ENCODE measurements at regions not wholly inside any gene's neighbourhood (a gene's known extent, or its start where the extent isn't known, plus 50 kb on each side); places are given as distances from the start of the nearest gene placed in this dataset.

DNA sequence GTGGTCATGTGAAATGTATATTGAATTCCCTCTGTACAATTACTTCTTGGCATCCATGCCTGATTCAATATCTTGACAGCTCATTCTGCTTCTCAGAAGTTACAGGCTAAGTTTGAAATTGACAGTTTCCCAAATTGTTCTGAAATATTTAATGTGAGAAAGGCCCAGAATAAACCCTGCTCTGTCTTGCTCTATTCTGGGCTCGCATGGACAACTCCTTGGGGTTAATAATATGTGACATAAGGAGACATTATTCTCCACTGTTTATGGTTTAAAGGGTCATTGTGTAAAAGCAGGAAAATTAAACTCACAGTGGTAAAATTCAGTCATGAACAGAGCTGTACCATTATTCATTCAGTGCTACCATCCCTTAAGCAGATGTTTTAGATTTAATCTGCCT, 160.7 kb upstream of the CNTNAP5 start:
- no peak for TF ChIP-seq CTCF (IDR thresholded peaks at IDR 0.05; ENCODE audit: insufficient read depth, low read depth, low read length)
- ChIA-PET POLR2A (no interaction called here), CTCF (no interaction called here)

DNA sequence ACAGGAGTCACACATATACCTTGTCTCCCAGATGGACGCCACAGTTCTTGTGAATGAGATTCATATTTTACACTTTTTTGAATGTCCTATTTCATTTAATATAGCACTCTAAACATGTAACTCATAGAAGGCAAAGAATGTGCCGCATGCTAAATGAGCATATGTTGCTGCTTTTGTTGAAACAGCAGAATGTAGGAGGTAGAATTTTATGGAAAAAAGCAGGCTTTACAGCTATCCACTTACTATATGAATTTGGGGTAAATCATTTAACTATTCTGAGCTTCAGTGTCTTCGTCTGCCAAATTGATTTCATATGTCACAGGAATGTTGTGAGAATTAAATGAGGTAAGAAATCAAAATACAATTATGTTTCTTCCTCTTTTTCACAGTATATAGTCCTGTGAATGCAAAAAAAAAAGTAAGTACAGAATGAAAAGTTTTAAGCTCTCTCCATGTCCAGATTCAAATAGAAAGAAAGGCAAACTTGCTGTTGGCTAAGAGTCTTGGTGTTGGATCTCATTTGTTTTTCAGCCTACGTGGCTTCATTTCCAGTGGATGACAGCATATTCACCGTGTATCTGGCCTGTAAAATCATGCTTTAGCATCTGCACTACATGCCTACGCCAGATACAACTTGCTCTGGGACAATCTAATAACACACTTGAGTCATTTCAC, 154.7 kb upstream of the CNTNAP5 start:
- TF ChIP-seq CTCF (IDR thresholded peaks at IDR 0.05; ENCODE audit: insufficient read depth, low read depth, low read length): no peak
- no peaks in the 10 kb centered on the region for H3K27me3 ChIP-seq (ENCODE audit: control insufficient read depth, insufficient read depth, low read length)
- no peak overlapping the region for H3K4me3 ChIP-seq (ENCODE audit: low read depth, low read length)
- ChIA-PET CTCF (no interaction called here), POLR2A (no interaction called here)
- no peak for DNase-seq (ENCODE audit: low read depth)
- H3K36me3 ChIP-seq (ENCODE audit: control insufficient read depth, insufficient read depth, low read length): no peaks in the 10 kb centered on the region

More for the DNA sequence above, 160.7 kb upstream of the CNTNAP5 start:
- no peak overlapping the region for H3K4me3 ChIP-seq (ENCODE audit: low read depth, low read length)
- DNase-seq (ENCODE audit: low read depth): no peak
- H3K36me3 ChIP-seq (ENCODE audit: control insufficient read depth, insufficient read depth, low read length): no peaks in the 10 kb centered on the region
- H3K27me3 ChIP-seq (ENCODE audit: control insufficient read depth, insufficient read depth, low read length): no peaks in the 10 kb centered on the region

GRCh38 chr2:123870881-123871276, 154.2 kb upstream of the CNTNAP5 start:
- POLR2A ChIA-PET: no interaction called here
- no peak for DNase-seq (ENCODE audit: low read depth)
- Histone ChIP-seq H3K36me3 (ENCODE audit: control insufficient read depth, insufficient read depth, low read length) (no peaks in the 10 kb centered on the region), H3K27me3 (ENCODE audit: control insufficient read depth, insufficient read depth, low read length) (no peaks in the 10 kb centered on the region), H3K4me3 (ENCODE audit: low read depth, low read length) (no peak overlapping the region)
- CTCF ChIA-PET: no interaction called here
- TF ChIP-seq CTCF (IDR thresholded peaks at IDR 0.05; ENCODE audit: insufficient read depth, low read depth, low read length): no peak

DNA sequence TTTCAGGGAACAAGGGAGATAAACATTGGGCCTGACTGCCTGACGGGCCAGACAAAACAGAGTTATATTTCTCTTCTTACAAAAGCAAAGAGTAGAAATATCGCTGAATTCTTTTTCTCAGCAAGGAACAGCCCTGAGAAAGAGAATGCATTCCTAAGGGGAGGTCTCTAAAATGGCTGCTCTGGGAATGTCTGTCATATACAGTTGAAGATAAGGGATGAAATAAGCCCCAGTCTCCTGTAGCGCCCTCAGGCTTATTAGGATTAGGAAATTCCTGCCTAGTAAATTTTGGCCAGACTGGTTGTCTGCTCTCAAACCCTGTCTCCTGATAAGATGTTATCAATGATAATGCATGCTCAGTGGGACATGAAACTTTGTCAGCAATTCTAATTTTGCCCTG, 134.9 kb upstream of the CNTNAP5 start:
- no peaks in the 10 kb centered on the region for H3K36me3 ChIP-seq (ENCODE audit: control insufficient read depth, insufficient read depth, low read length)
- ChIA-PET POLR2A (no interaction called here), CTCF (no interaction called here)
- no peak for DNase-seq (ENCODE audit: low read depth)
- no peaks in the 10 kb centered on the region for H3K27me3 ChIP-seq (ENCODE audit: control insufficient read depth, insufficient read depth, low read length)
- no peak overlapping the region for H3K4me3 ChIP-seq (ENCODE audit: low read depth, low read length)
- TF ChIP-seq CTCF (IDR thresholded peaks at IDR 0.05; ENCODE audit: insufficient read depth, low read depth, low read length): no peak

DNA sequence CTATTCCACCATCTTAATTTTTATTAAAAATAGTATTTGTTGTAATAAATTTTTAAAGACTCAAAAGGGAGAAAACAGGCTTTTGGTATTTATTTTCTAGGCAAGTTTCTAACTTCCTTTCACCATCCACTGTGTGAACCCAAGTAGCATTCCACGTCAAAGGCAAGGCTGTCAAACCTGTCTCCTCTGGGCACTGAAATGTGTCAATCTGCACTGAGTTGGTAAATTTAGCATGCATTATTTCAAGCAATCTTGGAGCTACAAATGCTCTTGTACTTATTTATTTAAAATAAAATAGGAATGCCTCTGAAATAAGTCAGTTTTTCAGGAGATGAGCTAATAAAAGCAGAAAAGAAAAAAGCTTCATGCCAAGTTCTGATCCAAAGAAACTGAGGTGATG, 130.9 kb upstream of the CNTNAP5 start:
- H3K27me3 ChIP-seq (ENCODE audit: control insufficient read depth, insufficient read depth, low read length): no peaks in the 10 kb centered on the region
- TF ChIP-seq CTCF (IDR thresholded peaks at IDR 0.05; ENCODE audit: insufficient read depth, low read depth, low read length): no peak
- no peak for DNase-seq (ENCODE audit: low read depth)
- ChIA-PET POLR2A (no interaction called here), CTCF (no interaction called here)
- no peaks in the 10 kb centered on the region for H3K36me3 ChIP-seq (ENCODE audit: control insufficient read depth, insufficient read depth, low read length)
- H3K4me3 ChIP-seq (ENCODE audit: low read depth, low read length): no peak overlapping the region

All from BJ (cell line).